HG03442 (cell line): ENCODE measurements at regions not wholly inside any gene's neighbourhood (a gene's known extent, or its start where the extent isn't known, plus 50 kb on each side); places are given as distances from the start of the nearest gene placed in this dataset.

Source experiments
- ATAC-seq: cut with Tn5 transposase; IDR thresholded peaks from one replicate; pipeline ENCODE4 v1.9.1; 2021; ENCODE audit warnings: mild to moderate bottlenecking, moderate library complexity; ENCODE audit not compliant: unreplicated experiment

DNA sequence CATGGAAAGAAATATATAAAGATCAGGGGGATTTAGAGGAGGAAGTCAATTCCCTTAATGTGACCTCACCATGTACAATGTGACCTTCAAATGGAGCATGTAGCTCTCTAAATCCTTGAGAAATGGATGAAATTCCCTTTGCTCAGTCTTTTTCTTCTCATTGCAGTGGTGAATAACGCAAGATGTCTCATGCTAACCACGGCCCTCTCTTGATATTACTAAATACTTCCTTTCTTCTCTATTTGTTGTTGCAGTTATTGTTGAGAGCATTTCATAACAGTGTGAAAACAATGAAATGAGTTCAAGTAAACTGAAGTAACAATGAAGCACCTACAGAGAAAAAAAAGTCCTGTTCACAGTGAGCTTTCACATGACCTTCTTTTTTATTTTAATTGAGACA is 55.6 kb downstream of the ZNF281 start:
- ATAC-seq, result peak; percentile 70

DNA sequence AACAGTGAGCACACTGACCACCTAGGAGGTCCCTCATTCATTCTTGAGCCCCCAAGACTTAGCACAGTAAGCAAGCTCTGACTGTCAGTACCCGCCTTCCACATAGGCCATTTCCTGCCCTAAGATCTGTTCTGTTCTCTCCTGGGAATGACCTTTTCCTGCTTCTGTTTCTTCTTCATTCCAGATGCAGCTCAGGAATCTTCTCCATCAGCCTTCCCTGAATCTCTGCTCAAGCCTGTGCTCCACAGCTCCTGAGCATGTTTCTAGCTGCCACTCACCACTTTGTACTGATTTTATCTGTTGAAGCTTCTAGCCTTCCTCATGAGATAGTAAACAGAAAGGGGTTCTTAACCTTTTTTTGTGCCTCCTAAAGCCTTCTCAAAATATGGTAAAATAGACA is 56.6 kb downstream of the ZNF281 start:
- ATAC-seq, result no peak

DNA sequence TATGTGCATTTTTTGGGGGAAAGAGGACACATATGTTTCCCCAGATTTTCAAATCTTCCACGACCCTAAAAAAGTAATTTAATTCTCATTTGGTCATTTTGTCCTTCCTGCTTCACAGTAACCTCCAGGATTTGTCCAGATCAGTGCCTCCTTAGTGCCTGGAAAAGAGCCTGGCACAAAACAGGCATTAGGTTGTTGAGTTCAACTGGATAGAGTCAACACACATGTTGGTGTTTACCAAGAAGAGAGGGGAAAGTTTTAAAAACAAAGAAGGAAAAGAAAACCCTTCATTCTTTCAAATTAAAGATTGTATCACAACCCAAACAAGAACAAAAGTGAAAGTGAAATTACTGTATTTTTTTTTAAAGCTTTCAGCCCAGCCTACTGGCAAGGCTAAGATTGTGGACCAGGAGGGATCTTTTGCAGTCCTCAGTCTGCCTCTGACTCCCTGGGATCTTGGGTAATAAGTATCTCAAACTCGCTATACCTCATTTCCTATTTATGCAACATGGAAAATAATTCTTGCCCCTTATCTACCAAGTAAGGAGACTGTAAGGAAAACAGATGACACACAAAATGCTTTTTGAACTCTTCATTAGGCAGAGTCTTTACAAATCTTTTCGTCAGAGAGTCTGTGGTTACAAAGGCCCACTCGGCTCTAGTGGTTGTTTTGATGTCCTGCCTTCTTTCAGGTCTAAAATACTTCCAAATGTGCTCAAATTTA is 57.8 kb downstream of the ZNF281 start:
- ATAC-seq, result peak; percentile 47

DNA sequence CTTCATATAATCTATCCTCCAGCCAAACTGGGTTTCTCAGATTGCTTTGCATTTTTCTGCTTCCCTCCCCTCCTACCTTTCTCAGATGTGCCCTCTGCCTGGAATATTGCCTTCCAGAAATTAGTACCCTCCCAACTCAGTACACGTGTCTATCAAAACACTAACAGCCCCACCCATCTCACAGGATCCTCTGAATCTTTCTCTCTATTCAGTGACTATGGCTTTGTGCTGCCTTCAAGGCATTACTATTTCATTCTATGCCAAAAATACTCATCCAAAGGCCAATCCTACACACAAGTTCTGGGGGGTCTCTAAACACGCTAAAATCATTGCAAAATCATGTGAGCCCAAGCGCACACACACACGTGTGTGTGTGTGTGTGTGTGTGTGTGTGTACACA is 58.4 kb downstream of the ZNF281 start:
- no peak for ATAC-seq

DNA sequence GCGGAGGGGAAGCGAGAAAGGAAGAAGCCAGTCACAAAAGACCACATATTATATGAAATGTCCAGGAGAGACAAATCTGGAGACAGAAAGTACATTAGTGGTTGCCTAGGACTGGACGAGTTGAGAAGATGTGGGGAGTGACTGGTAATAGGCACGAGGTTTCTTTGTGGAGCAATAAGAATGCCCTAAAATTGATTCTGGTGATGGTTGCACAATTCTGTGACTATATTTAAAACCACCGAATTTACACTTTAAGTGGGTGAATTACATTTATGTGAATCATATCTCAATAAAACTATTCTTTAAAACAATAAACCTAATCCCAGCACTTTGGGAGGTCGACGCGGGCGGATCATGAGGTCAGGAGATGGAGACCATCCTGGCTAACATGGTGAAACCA is 63.1 kb downstream of the ZNF281 start:
- ATAC-seq, result no peak

DNA sequence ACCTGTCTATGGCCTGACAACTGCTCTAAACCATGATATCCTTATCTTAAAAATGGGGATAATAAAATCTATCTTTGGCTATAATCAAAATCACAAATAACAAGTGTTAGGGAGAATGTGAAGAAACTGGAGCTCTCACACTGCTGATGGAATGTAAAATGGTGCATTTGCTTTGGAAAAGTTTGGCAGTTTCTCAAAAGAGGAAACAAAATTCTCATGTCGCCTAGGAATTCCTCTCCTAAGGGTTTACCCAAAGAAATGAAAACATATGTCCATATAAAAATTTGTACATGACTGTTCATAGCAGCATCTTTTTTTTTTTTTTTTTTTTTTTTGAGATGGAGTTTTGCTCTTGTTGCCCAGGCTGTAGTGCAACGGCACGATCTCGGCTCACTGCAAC is 64.3 kb downstream of the ZNF281 start:
- no peak for ATAC-seq

DNA sequence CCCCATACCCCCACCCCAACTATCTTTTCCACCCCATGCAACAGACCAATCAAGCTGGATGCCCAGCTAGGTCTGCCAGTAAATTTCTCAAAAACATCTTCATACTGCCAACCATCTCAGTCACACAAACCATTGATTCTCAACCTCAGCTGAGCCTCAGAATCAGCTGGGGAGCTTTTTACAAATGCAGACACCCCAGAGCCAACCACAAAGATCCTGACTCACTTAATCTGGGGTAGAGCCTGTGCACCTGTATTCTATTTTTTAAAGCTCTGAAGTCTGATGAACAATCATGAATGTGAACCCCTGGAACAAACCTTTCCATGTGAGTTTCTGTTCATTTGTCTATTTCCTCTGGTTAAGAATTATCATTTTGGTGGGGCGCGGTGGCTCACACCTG is 66.0 kb downstream of the ZNF281 start:
- ATAC-seq, result no peak

DNA sequence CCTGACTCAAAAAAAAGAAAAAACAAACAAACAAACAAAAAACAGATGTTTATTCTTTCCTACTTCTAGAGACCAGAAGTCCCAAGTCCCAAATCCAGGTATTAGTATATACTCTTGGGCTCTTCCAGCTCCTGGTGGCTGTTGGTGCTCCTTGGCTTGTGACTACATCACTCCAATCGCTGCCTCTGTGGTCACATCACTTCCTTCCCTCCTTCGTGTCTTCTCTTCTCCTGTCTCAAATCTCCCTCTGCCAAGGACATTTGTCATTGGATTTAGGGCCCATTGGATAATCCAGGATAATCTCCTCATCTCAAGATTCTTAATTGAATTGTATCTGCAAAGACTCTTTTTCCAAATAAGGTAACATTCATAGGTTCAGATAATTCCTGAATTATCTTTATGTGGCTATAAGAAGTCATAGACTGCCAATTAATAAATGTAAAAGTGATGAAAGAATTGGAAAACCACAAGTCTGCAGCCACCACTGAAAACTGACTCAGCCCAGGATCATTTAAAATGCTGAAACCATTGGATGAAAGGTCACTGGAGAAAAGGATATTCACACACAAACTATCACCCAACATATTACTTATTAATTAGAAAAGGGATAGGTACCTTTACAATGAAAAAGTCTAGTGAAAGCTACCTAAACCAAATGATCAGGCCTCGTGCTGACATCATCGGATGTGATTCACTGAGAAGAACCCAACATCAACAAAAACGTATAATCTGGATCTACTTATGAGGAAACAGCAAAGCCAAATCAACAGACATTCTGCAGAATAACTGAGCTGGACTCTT is 67.1 kb downstream of the ZNF281 start:
- no peak for ATAC-seq

DNA sequence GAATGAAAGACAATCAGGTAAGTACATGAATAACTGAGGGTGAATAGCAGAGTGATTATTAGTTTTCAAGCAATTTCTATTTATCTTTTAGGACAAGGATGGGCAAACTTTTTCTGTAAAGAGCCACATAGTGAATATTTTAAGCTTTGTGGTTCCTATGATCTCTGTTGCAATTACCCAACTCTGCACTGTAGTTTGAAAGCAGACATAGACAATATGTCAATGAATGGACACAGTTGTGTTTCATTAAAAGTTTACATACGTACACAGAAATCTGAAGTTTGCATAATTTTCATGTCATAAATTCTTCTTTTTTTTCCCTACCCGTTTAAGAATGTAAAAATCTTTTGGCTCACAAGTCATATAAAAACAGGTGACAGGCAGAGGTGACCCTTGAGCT is 71.4 kb downstream of the ZNF281 start:
- no peak for ATAC-seq

DNA sequence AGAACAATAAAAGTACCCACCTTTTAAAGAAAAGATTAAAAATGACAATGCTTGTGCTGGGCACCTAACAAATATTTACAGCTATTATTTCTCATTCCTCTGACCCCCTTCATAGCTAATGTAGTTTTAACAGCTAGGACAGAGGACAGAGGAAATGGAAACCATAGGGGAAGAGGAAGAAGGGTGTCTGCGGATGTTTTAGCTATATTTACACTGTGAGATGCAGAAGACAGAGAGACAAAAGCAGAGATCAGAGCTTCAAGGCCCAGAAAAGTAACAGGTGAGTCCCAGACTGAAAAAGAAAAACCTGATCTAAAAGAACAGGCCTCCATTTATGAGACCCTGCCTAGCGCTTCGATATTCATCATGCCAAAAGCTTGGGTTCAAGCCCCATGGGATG is 72.0 kb downstream of the ZNF281 start:
- no peak for ATAC-seq

DNA sequence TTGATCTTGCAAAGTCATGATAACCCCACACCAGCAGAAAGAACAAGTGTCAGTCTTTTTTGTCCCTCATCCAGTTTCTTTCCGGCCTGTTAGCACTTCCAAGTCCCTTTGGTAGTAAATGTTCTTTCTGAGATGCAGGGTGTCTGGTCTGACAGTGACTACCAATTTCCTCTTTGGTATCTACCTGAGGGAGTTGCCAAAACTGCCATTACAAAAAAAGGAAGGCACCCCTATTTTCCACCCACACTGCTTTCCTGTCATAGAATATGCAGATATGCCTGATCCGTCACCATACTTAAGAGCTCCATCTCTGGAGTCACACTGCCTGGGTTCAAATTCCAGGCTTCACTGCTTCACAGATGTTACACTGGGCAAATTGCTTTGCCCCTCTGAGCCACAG is 72.4 kb downstream of the ZNF281 start:
- no peak for ATAC-seq

DNA sequence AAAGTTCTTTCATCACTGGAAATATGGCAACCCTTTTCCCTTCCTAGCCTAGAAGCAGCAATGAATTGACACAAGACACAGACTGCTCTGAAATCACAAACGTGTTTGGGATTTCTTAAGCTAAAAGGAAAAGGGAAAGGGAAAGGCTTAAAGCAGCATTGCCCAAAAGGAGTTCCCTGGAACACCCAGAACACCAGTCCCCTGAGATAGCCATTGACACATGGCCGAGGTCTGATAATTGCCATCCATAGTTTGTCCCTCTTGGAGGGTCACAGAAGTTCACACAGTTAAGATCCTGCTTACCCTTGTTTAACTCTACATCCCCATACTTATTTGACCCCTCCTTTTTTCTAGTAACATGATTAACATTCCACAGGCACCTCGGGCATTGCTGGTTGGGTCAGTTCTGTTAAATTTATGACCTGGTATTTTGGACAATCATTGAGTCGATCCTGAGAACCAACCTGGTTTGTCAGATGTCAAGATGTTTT is 72.9 kb downstream of the ZNF281 start:
- ATAC-seq, result no peak

DNA sequence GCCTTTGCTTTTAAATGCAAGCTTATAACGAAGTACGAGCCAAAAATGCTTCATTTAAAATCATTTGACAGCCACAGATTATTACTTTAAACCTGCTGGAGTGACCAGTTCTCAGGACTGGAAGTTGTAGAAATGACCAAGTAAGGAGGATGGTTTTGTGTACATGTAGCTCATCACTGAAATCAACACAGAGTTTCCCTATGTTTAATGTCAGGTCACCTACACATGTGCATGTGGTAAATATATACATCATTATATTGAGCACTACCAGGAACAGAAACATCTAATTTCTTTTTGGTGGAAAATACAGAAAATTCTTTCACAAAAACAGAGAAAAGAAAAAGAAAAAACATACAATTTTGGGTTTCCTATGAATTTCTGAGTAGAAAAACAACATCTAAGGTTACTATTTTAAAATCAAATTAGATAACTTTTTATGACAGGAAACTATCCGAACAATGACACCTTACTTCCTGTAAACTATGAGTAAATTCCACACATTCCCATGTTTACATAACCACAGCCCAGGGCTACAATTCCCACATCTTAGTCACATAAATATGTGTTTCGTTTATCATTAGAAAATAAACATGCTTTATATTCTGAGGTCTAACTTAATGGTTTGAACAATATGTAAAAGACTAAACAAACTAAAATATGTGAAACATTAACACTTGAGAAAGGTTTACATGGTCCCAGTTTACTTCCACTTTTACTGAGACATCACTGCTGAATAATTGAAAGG is 73.6 kb downstream of the ZNF281 start:
- no peak for ATAC-seq

DNA sequence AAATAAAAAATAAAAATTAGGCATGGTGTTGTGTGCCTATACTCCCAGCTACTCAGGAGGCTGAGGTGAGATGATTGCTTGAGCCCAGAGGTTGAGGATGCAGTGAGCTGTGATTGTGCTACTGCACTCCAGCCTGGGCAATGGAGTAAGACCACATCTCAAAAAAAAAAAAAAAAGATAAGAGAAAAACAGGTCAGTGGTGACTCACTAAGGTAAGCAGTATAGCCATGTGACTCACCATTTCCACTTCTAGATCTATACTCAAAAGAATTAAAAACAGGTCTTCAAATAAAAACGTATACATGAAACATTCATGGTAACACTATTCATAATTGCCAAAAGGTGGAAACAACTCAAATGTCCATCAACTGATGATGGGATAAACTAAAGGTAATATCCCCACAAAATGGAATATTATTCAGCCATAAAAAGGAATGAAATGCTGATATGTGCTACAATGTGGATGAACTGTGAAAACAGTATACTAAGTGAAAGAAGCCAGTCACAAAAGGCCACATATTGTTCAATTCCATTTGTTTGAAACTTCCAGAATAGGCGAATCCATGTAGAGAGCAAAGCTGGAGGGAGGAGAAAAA is 75.1 kb downstream of the ZNF281 start:
- no peak for ATAC-seq

DNA sequence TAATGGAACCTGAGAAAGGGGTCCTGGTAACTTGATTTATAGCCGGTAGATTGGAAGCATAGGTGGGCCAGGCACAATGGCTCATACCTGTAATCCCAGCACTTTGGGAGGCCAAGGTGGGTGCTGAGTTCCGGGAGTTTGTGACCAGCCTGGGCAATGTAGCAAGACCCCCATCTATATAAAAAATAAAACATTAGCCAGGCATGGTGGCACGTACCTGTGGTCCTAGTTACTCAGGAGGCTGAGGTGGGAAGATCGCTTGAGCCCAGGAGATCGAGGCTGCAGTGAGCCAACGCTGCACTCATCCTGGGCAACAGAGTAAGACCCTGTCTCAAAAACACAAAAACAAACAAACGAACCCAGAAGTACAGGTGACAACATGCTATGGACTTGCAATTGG is 76.5 kb downstream of the ZNF281 start:
- no peak for ATAC-seq

DNA sequence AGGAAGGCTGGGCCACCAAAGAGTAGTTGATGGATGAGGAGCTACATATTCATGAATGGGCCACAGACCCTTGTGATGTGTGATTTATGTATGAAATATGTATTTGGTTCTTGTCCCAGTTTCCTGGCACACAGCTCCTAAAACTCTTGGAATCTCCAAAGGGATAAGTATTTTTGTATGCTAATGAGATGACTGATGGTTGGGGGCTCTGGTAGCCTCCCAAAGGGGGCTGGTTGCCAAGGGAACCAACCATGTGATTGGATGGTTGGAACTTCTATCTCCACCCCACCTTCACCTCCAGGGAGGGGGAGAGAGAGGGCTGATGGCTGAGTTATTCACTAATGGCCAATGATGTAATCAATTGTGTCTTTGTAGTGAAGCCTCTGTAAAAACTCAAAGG is 77.1 kb downstream of the ZNF281 start:
- ATAC-seq, result no peak

DNA sequence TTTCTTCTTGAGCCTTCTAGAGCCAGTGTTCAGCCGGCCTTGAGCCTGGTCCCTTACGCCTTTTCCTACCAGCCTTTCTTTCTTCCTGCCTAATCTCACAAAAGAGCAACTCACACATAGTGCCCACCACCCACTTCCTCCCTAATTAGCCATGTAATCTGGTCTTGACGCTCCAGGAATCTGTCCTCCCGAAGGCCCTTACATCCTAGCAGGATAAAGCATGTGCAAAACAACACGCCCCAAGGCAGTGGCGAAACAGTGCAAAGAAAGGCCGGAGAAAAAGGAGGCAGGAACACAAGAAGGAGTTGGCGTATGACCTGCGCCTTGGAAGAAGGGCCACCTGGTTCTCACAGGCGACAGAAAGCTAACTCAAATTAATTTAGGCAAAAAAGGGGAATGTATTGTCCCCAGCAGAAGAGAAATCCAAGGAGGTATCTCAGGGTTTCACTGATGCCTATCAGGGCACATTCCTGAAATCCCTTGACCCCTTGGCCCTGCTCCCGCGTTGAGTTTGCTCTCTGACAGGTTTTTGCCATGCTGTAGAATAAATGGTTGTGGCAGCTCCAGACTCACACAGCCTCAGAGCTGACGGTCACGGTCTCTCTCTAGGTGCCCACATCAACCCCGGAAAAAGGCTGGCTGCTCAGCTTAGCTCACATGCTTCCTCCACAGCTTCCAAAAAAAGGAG is 79.0 kb downstream of the ZNF281 start:
- ATAC-seq, result no peak

DNA sequence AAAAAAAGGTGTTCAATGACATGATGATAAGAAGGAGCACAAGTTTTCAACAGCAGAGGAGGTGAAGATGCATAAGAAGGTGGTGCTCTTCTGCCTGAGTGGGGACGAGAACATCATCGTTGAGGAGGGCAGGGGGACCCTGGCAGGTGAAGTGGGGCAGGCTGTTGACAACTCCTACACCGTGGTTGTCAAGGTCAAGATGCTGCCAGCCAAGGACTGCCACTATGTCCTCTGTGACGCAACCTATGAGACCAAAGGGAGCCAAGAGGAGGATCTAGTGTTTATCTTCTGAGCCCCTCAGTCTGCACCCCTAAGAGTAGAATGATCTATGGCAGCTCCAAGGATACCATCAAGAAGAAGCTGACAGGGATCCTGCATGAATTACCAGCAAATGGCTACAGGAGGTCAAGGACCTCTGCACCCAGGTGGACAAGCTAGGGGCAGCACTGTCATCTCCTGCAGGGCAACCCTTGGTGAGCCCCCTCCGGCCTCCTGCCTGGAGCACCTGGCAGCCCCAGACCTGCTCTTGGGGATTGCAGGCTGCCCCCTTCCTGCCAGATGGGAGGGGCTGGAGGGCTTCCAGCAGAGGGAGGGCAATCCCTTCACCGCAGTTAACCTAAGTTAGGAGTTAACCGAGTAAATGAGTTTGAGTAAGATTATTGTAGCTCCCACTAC is 80.5 kb downstream of the ZNF281 start:
- ATAC-seq, result no peak

DNA sequence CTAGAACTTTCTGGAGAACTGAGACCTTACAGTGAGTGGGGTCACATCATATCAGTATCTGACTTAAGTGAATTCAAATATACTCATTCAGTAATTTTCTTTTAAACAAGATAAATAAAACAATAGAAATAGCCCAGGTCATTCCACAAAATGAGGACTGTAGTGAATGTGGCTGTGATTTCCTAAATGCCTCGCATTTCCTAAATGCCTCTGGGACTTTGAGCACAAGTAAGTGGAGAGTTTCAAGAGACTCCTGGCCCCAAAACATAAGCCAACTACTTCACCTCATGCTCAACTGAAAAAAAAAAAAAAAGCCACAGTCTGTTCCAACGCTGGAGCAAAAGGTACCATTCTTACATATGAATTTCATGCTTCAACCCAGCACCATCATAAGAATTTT is 81.5 kb downstream of the ZNF281 start:
- no peak for ATAC-seq

DNA sequence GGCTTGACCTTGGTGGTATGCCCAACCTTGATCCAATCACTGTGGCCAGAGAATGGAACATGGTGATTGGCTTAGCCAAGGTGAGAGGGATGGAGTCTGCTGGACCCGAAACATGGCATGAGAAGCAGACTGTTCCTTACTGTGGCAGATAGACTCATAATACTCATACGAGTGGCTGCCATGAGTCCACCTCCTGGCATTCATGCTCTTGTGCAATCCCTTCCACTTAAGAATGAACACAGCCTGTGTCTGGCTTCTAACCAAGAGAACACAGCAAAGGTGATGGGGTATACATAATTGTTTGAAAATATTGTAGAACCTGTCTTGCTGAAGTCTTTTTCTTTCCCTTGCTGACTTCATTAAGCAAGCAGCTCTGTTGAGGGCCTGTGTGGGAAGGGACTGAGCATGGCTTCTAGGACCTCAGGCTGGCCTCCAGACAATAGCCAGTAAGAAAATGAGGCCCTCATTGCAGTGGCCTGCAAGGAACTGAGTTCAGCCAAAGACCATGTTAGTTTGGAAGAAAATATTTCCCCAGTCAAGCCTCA is 85.9 kb downstream of the ZNF281 start:
- no peak for ATAC-seq
